ENCODE measurements at regions not wholly inside any gene's neighbourhood (a gene's known extent, or its start where the extent isn't known, plus 50 kb on each side); places are given as distances from the start of the nearest gene placed in this dataset.
"Not testable (repeated sequence)": the region's sequence is repeated elsewhere in the genome, so short reads cannot be mapped to it uniquely, and the experiment has no call there.

DNA sequence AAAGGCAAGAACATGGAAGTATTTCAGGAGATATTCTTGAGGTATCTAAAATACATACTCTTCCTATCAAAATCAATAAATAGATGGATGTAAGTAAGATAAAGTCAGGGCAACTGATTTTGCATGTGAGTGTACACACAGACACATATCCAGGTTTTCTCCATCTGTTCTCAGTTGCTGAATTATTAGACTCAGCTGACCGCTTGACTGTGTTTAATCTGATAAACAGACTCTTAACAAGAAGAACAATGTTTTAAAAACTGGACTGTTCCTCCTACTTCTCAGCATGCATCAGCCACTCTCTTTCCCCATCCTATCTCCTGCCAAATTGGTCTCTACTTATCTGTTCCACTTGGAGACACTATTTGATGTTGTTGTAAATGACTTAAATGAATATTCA lies 73.5 kb downstream of the GOLGA8G start:
- no peak for ATAC-seq
- intact Hi-C loops (cut with DNase I, micrococcal nuclease), result no loop called here
- DNase-seq, result no peak

DNA sequence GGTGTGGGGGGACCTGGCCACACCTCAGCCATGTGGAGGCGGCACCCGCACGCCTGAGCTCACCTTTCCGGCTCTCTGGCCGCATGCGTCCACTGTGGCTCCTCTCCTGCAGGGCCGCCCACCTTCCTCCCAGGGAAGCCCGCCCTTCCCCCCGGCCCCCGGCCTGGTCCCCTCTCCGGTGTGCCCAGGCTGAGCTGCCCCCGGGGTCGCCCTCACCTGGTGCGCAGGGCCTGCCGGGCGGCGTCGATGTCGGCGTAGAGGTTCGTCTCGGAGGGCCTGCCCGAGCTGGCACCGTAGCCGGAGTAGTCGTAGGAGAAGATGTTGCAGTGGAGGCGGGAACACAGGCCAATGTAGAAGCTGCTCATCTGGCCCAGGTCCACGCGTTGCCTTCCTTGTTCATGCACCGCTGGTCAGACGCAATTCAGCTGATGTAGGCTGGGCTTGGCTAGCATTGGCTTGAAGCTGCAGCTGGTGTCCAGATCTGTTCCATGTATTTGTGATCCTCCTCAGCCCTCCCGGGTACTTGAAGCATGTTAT lies 75.3 kb downstream of the GOLGA8G start:
- ATAC-seq; intact Hi-C loops (cut with DNase I, micrococcal nuclease); DNase-seq: not testable (repeated sequence)

DNA sequence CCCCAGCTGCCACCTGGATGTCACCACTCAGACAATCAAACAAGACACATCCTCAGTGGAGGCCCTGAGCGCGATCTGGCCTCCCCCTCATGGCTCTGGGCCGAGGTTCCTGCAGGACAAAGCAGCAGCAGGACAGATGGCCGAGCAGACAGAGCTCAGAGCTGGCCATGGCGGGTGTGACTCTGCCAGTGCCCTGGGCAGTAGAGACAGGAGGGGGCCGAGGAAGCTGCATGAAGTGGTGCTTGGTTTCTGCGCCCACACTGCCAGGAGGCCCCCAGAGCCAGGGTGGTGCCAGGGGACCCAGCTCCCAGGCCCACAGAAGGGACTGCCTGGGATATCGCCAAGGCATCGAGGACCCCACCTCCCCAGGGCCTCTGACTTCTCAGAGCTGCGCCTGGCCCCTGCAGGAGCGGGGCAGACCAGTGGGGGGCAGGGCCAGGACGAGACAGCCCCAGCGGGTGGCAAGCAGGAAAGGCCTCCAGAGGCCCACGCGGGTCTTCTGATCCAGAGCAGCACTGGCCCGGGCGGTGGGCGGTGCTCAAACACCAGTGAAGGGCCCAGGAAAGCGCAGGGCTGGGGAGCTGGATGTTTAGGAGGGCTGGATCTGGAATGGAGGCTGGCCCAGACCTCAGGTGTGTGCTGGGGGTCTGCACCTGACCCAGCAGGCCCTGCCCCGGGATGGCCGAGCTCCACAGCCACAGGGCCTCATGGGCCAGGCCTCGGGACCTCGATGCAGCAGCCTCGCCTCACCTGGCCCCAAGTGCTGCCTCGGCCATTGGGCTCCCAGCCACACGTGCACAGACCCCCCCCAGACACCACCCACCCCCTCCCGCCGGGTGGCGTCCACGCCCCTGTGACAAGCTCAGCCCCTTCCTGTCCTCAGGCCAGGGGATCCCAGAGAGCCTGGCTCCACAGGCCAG lies 76.0 kb downstream of the GOLGA8G start:
- DNase-seq, result peak in 1 of 2 donors; percentile 26
- no peak for ATAC-seq
- intact Hi-C loops (cut with DNase I, micrococcal nuclease), result no loop called here

DNA sequence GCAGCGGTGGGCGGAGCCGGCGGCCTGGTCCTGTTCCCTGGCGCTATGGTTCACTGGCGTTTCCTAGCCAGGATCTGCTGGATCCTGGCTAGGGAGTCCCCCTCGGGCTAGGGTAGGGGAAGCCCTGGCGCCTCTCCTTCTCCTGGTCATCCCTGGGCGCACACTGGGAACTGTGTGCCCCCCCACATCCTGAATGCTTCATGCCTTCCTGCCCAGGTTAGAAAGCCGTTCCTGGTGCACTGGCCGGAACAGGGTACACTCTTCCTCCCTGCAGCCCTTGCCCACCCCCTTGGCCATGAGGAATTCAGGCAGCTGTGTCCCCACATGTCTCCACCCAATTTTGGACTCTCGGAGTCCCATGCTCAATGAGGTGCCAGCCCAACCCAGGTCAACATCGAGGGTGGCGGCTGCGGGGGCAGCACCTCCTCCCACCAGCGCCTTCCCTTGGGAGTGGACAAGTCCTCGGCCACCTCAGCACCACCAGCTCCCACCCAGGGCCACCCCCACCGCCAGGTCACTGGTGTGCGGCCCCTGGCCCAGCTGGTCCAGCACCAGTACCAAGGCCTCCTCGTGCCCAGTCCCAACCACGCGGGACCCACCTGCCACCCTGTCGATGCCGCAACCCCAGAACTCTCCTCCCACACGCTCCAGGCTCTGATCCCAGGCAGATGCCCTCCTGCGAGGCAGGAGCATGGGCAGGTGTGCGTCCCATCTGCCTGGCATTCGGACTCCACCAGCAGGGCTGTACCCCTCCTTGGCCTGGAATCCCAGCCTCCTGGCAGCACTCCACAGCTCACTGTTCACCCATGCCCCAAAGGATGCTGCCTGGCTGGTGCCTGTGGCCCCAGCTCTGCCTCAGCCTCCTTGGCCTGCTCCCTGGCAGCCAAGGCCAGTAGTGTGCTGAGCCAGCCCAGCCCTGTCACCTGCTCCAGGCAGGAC lies 77.0 kb downstream of the GOLGA8G start:
- intact Hi-C loops (cut with DNase I, micrococcal nuclease); ATAC-seq: not testable (repeated sequence)
- DNase-seq, result peak in 1 of 2 donors; percentile 26

DNA sequence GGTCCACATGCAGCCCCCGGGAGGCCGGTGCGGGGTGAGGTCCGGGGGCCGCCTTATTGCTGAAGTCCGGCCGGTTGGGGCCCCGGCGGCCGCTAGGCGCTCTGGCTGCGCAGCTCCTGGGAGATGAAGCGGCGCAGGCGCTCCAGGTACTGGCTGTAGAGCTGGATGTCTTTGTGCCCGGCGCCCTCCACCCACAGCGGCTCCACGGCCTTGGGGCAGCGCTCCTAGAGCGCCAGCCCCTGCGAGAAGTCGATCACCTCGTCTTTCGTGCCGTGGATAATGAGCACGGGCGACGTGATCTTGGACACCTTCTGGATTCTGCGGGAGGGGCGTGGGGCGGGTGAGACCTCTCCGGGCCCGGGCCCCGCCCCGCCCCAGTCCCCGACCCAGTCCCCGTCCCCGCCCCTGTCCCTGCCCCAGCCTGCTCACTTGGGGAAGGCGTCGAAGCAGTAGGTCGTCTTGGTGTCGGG lies 76.3 kb downstream of the GOLGA8F start:
- DNase-seq; intact Hi-C loops (cut with DNase I, micrococcal nuclease); ATAC-seq: not testable (repeated sequence)

Measured in left colon (tissue), 2 donors.